K562 (cell line): ENCODE measurements at regions not wholly inside any gene's neighbourhood (a gene's known extent, or its start where the extent isn't known, plus 50 kb on each side); places are given as distances from the start of the nearest gene placed in this dataset.

Experiments
- CEBPB ChIP-seq: fragments of 450-650 bp; IDR thresholded peaks from 2 replicates; pipeline ENCODE4 v1.6.1; 2016; ENCODE audit warnings: missing genetic modification characterization, missing compliant biosample characterization
- EP400 ChIP-seq: fragments of 450-650 bp; IDR thresholded peaks from 2 replicates; pipeline ENCODE4 v1.6.1; 2017; ENCODE audit warnings: antibody characterized with exemption, mild to moderate bottlenecking, moderate library complexity
- FOXK2 ChIP-seq, 2 experiments: fragments of 450-650 bp; IDR thresholded peaks in 1 of 2; conservative IDR thresholded peaks in 1 of 2; 2 replicates each; pipeline ENCODE4 v1.6.1; 2016; ENCODE audit warnings: low read depth in 2 of 2, mild to moderate bottlenecking in 1 of 2
- HDAC2 ChIP-seq: fragments of 450-650 bp; IDR thresholded peaks from 2 replicates; pipeline ENCODE4 v1.6.1; 2016; ENCODE audit warnings: mild to moderate bottlenecking
- HMGN3 ChIP-seq: IDR thresholded peaks from 2 replicates; pipeline ENCODE4 v1.6.1; 2011; ENCODE audit warnings: borderline replicate concordance, low read depth, mild to moderate bottlenecking, mixed read lengths, low read length; ENCODE audit not compliant: insufficient read length; ENCODE audit errors: extremely low read depth
- HOXB6 ChIP-seq: fragments of 250-450 bp; sonication (Bioruptor Pico); IDR thresholded peaks from 2 replicates; pipeline ENCODE4 v1.5.1; 2022; ENCODE audit warnings: mild to moderate bottlenecking, borderline replicate concordance
- KHSRP ChIP-seq: fragments of 450-650 bp; IDR thresholded peaks from 2 replicates; pipeline ENCODE4 v1.6.1; 2017
- MAFK ChIP-seq: IDR thresholded peaks from 2 replicates; pipeline ENCODE4 v1.6.1; 2011; ENCODE audit warnings: low read length, improper control_type of control experiment
- NUFIP1 ChIP-seq: fragments of 450-650 bp; IDR thresholded peaks from 2 replicates; pipeline ENCODE4 v1.6.1; 2018; ENCODE audit not compliant: partially characterized antibody
- POLR3G ChIP-seq: IDR thresholded peaks from 2 replicates; pipeline ENCODE4 v1.6.1; 2011; ENCODE audit not compliant: insufficient read length, insufficient replicate concordance; ENCODE audit errors: extremely low read depth
- SMARCB1 ChIP-seq: IDR thresholded peaks from 2 replicates; pipeline ENCODE4 v1.6.1; 2011; ENCODE audit warnings: improper control_type of control experiment, low read depth; ENCODE audit not compliant: insufficient read length
- STAT5B ChIP-seq: fragments of 250-450 bp; sonication (Bioruptor Pico); IDR thresholded peaks from 2 replicates; pipeline ENCODE4 v1.8.0; 2021; ENCODE audit warnings: mild to moderate bottlenecking, inconsistent platforms
- XRCC3 ChIP-seq: fragments of 450-650 bp; IDR thresholded peaks from 2 replicates; pipeline ENCODE4 v1.6.1; 2017; ENCODE audit warnings: mild to moderate bottlenecking, moderate library complexity
- XRCC5 ChIP-seq: fragments of 200-400 bp; formaldehyde crosslinking; IDR thresholded peaks from 2 replicates; pipeline ENCODE4 v1.6.1; 2017; ENCODE audit warnings: low read depth, mild to moderate bottlenecking, low read length
- ZEB2 ChIP-seq: fragments of 450-650 bp; IDR thresholded peaks from 2 replicates; pipeline ENCODE4 v1.6.1; 2016
- ZNF143 ChIP-seq: sonication (generic); formaldehyde crosslinking; IDR thresholded peaks from 2 replicates; pipeline ENCODE4 v1.9.0; 2022; ENCODE audit warnings: mild to moderate bottlenecking, missing genetic modification reagents
- ZNF77 ChIP-seq: fragments of 250-450 bp; sonication (Bioruptor Pico); IDR thresholded peaks from 2 replicates; pipeline ENCODE4 v1.5.0; 2020
- ZSCAN29 ChIP-seq: fragments of 450-650 bp; IDR thresholded peaks from 2 replicates; pipeline ENCODE4 v1.6.1; 2017
- TF ChIP-seq, protein P1 (sequence below): fragments of 250-450 bp; sonication (Bioruptor Pico); IDR thresholded peaks from 2 replicates; pipeline ENCODE4 v1.4.0; 2020; ENCODE audit warnings: mild to moderate bottlenecking
- TF ChIP-seq, protein P2 (sequence below): IDR thresholded peaks from 3 replicates; pipeline ENCODE4 v1.6.1; 2011; ENCODE audit warnings: borderline replicate concordance, mild to moderate bottlenecking, moderate library complexity; ENCODE audit not compliant: insufficient read length; ENCODE audit errors: extremely low read depth
- TF ChIP-seq, protein P3 (sequence below): IDR thresholded peaks from 2 replicates; pipeline ENCODE4 v1.6.1; 2012; ENCODE audit warnings: low read depth, low read length, improper control_type of control experiment, borderline replicate concordance
- TF ChIP-seq, protein P4 (sequence below): fragments of 450-650 bp; IDR thresholded peaks from 2 replicates; pipeline ENCODE4 v1.7.0; 2016; ENCODE audit warnings: borderline replicate concordance

DNA sequence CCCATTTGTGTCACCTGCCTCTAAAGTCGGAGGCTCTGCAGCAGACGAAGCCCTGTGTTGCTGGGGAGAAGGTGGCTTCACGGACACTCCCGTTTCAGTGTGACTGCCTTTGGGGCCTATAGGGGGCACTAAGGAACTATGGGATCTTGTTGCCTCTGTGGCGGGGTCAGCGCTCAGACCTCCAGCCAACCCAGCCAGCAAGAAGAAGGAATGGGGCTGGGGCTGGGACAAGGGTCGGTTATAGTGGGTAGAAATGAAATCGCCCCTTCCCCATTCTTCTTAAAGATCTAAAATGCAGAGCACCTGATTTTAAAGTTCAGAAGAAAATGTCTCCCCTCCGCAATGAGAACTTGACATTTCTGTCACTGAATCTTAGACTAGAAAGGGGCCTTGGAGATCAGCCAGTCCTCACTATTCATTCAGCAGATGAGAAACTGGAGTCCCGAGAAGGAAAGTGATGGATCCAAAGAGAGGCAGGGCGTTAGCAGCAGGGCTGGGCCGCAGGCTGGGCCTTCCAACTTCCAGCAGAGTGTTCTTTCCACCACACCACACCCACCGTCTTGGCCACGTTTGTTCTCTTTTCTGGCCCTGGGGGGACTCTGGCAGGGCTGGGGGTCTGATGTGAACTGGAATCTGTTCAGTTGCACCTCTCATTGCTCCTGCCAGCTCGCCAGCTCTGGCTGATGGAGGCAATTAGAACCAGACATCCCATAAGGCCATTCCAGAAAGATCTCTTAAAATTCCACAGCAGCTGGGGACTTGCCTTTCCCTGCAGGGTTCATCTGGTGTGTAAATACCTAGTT, 195.4 kb downstream of the OPA1 start (continued):
- TF ChIP-seq HMGN3: no peak
- TF ChIP-seq KHSRP: no peak
- no peak for TF ChIP-seq STAT5B
- TF ChIP-seq ZNF143 (CRISPR knock-in tag): no peak
- TF ChIP-seq MAFK: no peak
- TF ChIP-seq ZSCAN29: no peak
- no peak for TF ChIP-seq CEBPB (tag)
- no peak for TF ChIP-seq SMARCB1
- TF ChIP-seq, protein P1, sequence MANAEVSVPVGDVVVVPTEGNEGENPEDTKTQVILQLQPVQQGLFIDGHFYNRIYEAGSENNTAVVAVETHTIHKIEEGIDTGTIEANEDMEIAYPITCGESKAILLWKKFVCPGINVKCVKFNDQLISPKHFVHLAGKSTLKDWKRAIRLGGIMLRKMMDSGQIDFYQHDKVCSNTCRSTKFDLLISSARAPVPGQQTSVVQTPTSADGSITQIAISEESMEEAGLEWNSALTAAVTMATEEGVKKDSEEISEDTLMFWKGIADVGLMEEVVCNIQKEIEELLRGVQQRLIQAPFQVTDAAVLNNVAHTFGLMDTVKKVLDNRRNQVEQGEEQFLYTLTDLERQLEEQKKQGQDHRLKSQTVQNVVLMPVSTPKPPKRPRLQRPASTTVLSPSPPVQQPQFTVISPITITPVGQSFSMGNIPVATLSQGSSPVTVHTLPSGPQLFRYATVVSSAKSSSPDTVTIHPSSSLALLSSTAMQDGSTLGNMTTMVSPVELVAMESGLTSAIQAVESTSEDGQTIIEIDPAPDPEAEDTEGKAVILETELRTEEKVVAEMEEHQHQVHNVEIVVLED (CRISPR knock-in tag): no peak
- TF ChIP-seq, protein P2, sequence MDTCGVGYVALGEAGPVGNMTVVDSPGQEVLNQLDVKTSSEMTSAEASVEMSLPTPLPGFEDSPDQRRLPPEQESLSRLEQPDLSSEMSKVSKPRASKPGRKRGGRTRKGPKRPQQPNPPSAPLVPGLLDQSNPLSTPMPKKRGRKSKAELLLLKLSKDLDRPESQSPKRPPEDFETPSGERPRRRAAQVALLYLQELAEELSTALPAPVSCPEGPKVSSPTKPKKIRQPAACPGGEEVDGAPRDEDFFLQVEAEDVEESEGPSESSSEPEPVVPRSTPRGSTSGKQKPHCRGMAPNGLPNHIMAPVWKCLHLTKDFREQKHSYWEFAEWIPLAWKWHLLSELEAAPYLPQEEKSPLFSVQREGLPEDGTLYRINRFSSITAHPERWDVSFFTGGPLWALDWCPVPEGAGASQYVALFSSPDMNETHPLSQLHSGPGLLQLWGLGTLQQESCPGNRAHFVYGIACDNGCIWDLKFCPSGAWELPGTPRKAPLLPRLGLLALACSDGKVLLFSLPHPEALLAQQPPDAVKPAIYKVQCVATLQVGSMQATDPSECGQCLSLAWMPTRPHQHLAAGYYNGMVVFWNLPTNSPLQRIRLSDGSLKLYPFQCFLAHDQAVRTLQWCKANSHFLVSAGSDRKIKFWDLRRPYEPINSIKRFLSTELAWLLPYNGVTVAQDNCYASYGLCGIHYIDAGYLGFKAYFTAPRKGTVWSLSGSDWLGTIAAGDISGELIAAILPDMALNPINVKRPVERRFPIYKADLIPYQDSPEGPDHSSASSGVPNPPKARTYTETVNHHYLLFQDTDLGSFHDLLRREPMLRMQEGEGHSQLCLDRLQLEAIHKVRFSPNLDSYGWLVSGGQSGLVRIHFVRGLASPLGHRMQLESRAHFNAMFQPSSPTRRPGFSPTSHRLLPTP: no peak
- no peak for TF ChIP-seq POLR3G
- TF ChIP-seq HDAC2: no peak
- 0 out of 2 replicates have a peak, but pooled peaks have one; percentile 31 for TF ChIP-seq ZEB2
- no peak for TF ChIP-seq XRCC3
- no peak for TF ChIP-seq NUFIP1
- TF ChIP-seq, protein P3, sequence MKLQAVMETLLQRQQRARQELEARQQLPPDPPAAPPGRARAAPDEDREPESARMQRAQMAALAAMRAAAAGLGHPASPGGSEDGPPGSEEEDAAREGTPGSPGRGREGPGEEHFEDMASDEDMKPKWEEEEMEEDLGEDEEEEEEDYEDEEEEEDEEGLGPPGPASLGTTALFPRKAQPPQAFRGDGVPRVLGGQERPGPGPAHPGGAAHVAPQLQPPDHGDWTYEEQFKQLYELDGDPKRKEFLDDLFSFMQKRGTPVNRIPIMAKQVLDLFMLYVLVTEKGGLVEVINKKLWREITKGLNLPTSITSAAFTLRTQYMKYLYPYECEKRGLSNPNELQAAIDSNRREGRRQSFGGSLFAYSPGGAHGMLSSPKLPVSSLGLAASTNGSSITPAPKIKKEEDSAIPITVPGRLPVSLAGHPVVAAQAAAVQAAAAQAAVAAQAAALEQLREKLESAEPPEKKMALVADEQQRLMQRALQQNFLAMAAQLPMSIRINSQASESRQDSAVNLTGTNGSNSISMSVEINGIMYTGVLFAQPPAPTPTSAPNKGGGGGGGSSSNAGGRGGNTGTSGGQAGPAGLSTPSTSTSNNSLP: no peak
- TF ChIP-seq HOXB6: no peak
- TF ChIP-seq FOXK2 (conservative IDR thresholded peaks at IDR 0.05 in 1 of 2, IDR thresholded peaks at IDR 0.05 in 1 of 2; ENCODE audit: low read depth in 2 of 2): 0 out of 4 replicates have a peak, but pooled peaks of 1 of the 2 experiments have one; percentile 28
- TF ChIP-seq XRCC5: no peak
- no peak for TF ChIP-seq EP400
- TF ChIP-seq, protein P4, sequence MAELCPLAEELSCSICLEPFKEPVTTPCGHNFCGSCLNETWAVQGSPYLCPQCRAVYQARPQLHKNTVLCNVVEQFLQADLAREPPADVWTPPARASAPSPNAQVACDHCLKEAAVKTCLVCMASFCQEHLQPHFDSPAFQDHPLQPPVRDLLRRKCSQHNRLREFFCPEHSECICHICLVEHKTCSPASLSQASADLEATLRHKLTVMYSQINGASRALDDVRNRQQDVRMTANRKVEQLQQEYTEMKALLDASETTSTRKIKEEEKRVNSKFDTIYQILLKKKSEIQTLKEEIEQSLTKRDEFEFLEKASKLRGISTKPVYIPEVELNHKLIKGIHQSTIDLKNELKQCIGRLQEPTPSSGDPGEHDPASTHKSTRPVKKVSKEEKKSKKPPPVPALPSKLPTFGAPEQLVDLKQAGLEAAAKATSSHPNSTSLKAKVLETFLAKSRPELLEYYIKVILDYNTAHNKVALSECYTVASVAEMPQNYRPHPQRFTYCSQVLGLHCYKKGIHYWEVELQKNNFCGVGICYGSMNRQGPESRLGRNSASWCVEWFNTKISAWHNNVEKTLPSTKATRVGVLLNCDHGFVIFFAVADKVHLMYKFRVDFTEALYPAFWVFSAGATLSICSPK: no peak
- TF ChIP-seq ZNF77: no peak
